RPMI7951 (cell line): ENCODE measurements at regions not wholly inside any gene's neighbourhood (a gene's known extent, or its start where the extent isn't known, plus 50 kb on each side); places are given as distances from the start of the nearest gene placed in this dataset.
A peak's percentile ranks its signal among the peaks of the same experiment; 100 is the strongest.

ENCODE experiments used
- DNase-seq: peaks from one replicate; pipeline ENCODE4 v3.0.0-alpha.2; 2012; ENCODE audit warnings: low read depth

GRCh38 chr10:28060031-28060607, 61.2 kb upstream of the ODAD2 start:
- DNase-seq: no peak

DNA sequence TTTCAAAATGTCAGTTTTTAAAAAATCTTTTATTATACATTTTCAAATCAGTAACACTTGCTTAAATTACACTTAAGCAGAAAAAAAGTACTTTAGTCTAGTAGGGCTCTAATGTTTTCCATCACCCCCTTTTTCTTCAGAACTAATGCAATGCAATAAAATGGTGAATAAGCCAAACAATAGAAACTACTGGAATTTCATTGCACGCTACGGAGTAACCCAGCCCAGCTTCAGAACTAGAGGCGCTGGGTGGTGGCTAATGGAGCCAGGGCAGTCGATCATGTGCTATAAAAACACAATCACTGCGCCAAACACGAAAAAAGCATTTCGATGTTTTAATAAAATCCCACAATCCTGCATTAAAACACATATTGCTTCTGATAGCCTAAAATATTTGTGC, 59.9 kb upstream of the ODAD2 start:
- DNase-seq: no peak

DNA sequence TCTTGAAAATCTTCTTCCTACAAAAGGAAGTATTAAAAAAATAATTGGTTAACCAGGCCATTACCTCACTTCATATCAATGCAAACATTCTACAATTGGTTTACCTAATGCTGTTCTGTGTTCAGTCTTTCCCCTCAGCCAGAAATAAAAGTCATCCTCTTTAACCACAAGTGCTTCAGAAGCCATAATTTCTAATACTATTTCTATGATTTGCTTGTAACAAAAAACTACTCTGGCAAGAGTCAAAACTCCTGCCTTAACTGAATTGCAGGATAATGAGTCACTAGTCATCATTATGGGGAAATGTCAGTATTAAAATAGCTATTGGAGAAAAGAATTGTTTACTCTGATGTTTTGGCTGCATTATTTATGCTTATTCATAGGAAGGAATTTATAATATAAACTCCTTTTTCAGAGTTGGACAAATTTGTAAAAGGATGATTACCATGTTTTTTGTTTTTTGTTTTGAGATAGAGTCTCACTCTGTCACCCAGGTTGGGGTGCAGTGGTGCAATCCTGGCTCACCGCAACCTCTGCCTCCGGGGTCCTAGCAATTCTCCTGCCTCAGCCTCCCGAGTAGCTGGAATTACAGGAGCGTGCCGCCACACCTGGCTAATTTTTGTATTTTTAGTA, 55.5 kb upstream of the ODAD2 start:
- peak; percentile 42 for DNase-seq

- no peak for DNase-seq
Observed at GRCh38 chr10:28049286-28049685, 50.4 kb upstream of the ODAD2 start.
